ENCODE measurements at regions not wholly inside any gene's neighbourhood (a gene's known extent, or its start where the extent isn't known, plus 50 kb on each side); places are given as distances from the start of the nearest gene placed in this dataset.

DNA sequence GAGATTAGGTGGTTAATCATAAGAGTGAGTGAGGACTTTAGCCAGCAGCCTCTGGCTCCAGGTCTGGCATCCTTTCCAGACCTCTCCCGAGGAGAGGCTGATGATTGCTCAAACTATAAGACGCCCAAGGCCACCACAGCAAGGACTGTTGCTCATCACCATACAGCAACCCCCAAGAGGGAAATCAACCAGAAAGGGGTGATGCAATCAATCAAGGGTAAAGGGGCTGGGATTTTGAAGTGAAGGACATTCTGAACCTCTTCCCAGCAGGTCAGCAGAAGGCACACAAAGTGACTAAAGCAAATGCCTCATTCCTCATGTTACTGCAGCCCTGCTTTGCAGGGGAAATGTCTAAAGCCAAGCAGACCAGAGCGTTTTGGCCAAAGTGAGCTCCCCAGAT, 247.3 kb upstream of the IGF1R start:
- no TSS peak for BruUV-seq (replicated peaks)
- Histone ChIP-seq H3K9me2 (ENCODE audit: insufficient read depth) (no peaks in the 10 kb centered on the region), H3K9ac (ENCODE audit: low read length) (no peak overlapping the region), H4K20me1 (ENCODE audit: insufficient read depth) (no peaks in the 10 kb centered on the region), H3K9me3 (ENCODE audit: control insufficient read depth in 1 of 2, insufficient read depth in 1 of 2, low read depth in 1 of 2, low read length in 2 of 2) (no peaks in the 10 kb centered on the region), H3K4me1 (ENCODE audit: control insufficient read depth in 1 of 2, insufficient read depth in 2 of 2, low read length in 2 of 2) (no peaks in the 10 kb centered on the region), H3K79me2 (ENCODE audit: insufficient read depth, low read length) (no peaks in the 10 kb centered on the region), H3K27me3 (ENCODE audit: insufficient read depth, low read length) (peaks cover 29% of the 10 kb centered on the region), H3K36me3 (ENCODE audit: control insufficient read depth in 1 of 2, insufficient read depth in 2 of 2, low read length in 2 of 2) (no peaks in the 10 kb centered on the region), H3K4me3 (replicated peaks in 1 of 2; ENCODE audit: low read depth in 1 of 2, low read length in 2 of 2) (no peak overlapping the region), H3K4me2 (ENCODE audit: low read length) (no peak overlapping the region), H3K27ac (ENCODE audit: low read depth, low read length) (no peak overlapping the region), H2AFZ (ENCODE audit: low read depth, low read length, poor library complexity, severe bottlenecking) (no peak overlapping the region)
- no peak for TF ChIP-seq TCF7L2 (IDR thresholded peaks at IDR 0.05; ENCODE audit: borderline replicate concordance, extremely low read depth, insufficient read depth, insufficient read length)
- no peak for TF ChIP-seq CTCF (IDR thresholded peaks at IDR 0.05 in 2 of 3, conservative IDR thresholded peaks at IDR 0.05 in 1 of 3; ENCODE audit: borderline replicate concordance in 1 of 3, insufficient read depth in 1 of 3, low read depth in 2 of 3, low read length in 2 of 3)
- no peak for TF ChIP-seq REST (IDR thresholded peaks at IDR 0.05; ENCODE audit: low read depth)
- TF ChIP-seq ZFX (IDR thresholded peaks at IDR 0.05): no peak
- no peak for TF ChIP-seq YY1 (IDR thresholded peaks at IDR 0.05; ENCODE audit: extremely low read depth, insufficient replicate concordance, low read depth, low read length)
- TF ChIP-seq SRF (IDR thresholded peaks at IDR 0.05; ENCODE audit: low read depth): no peak
- CTCF ChIA-PET: interaction anchor here (1.2 kb wide), 1 partner anchor 21 kb away, joined by 3 read pairs; no protein-coding TSS in a partner anchor
- ATAC-seq (no peak), DNase-seq (ENCODE audit: low read depth, low spot score) (no peak)
- POLR2A ChIA-PET: no interaction called here
- RAD21 ChIA-PET (ENCODE audit: low non-redundant PET in 1 of 2, low total read pairs in 2 of 2, uncharacterized antibody in 2 of 2, unreplicated experiment in 2 of 2): no interaction called here
- intact Hi-C loops (cut with micrococcal nuclease): no loop called here
